ENCODE measurements at regions not wholly inside any gene's neighbourhood (a gene's known extent, or its start where the extent isn't known, plus 50 kb on each side); places are given as distances from the start of the nearest gene placed in this dataset.

DNA sequence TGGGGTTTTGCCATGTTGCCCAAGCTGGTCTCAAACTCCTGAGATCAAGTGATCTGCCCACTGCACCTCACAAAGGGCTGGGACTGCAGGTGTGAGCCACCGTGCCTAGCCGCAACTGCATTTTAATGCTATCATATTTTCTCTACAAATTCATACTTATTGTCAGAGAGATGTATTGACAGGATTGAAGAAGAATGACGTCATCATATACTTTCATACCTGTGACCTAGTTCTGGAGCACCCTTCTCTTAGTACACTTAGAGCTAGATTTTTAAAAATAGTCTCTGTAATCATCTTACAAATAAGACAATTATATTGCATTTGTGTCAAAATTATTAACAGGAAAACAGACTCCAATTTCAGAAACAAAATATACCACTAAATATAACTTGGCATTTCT, 242.8 kb upstream of the PDZRN3 start:
- DNase-seq (ENCODE audit: low spot score) = no peak

- DNase-seq (ENCODE audit: low spot score) = no peak
These were observed 242.1 kb upstream of the PDZRN3 start for GRCh38 chr3:73866846-73867245.

DNA sequence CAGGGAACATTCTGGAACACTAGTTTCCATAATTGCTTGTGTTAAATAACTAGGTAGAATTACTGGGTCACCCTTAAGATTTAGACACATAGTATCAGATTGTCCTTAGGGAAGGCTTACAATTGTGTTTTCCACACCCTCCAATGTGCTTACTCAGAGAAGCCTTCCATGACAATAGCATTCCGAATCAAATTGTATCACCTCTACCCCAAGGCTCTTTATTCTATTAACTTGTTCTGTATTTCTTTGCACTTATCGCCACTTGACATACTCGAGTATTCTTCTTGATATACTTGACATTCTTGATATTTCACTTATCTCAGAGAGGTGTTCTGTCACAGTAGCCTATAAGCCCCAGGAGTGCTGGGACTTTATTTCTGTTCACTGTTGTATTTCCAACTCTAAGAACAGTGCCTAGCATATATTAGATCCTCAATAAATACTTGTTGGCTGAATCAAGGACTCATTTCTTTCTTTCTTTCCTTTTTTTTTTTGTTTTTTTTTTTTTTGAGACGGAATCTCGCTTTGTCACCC, 238.9 kb upstream of the PDZRN3 start:
- no peak for DNase-seq (ENCODE audit: low spot score)

DNA sequence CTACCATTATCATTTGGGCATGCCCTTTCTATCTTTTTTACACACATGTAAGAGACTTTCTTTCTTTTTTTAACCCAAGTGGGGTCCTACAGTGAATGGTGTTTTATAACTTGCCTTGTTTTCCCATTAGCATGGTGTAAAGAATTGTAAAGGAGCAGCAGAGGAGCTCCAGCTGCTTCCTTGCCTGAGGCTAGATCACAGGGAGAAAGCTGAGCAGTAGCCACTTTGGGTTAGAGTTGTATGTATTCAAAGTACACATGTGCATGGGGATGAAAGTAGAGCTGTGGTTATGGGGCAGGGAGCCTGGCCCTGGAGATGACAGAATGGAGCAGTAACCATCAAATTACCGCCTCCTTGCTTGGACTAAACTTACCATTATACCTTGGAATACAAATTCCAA, 231.1 kb upstream of the PDZRN3 start:
- DNase-seq (ENCODE audit: low spot score) = no peak

DNA sequence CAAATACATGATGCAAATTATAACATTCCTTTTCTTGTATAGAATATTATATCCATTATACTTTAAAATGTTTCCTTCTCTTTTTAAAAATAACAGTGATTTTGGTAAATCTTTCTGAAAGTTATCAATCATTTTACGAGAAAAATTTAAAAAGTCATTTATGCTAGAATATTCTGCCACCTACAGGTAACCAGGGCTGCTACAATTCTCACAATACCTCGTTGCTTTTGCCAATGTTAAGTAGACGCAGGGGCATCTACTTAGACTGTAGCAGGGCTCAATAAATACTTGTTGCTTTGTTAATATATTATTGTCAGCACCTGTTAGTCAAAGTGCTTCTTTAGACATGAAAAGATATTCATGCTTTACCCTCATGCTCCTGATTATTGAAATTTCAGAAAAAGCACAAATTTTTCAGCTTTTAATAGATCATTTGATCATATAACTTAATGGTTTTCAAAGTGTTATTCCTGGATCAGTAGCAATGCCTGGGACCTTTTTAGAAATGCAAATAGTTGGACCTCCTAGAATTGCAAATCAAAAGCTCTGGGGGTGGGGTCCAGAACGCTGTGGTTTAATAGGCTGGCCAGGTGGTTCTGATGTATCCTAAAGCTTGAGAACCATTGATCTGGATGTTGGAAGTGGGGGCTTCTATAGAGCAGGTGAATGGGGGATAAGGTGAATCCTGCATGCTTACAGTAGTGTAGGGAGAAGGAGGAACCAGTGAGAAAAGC, 223.6 kb upstream of the PDZRN3 start:
- DNase-seq (ENCODE audit: low spot score) = peak; percentile 63

DNA sequence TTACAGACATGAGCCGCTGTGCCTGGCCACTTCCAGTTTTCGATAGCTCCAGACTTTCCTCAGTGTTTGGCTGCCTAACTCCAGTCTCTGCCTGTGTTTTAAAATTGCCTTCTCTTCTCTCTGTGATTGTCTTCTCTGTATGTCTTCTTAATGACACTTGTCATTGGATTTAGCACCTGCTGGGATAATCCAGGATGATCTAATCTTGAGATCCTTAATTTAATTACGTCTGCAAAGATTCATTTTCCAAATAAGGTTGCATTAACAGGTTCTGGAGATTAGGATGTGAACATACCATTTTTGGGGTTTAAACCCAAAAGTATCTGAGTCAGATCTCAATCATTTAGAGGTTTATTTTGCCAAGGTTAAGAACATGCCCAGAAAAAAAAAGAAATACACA, 222.2 kb upstream of the PDZRN3 start:
- DNase-seq (ENCODE audit: low spot score) = no peak

GRCh38 chr3:73839032-73839431, 214.3 kb upstream of the PDZRN3 start:
- DNase-seq (ENCODE audit: low spot score) = no peak

DNA sequence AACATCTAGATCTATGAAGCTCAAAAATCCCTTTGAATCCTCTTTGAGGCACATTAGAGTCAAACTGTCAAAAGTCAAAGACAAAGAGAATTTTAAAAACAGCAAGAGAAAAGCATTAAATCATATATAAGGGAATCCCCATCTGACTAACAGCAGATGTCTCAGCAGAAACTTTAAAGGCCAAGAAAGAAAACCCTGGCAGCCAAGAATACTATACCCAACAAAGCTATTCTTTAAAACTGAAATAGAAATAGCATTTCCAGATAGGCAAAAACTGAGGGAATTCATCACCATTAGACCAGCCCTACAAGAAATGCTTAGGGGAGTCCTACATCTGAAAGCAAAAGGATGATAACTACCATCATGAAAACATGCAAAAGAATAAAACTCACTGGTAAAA, 211.2 kb upstream of the PDZRN3 start:
- no peak for DNase-seq (ENCODE audit: low spot score)

GRCh38 chr3:73832426-73832825, 207.7 kb upstream of the PDZRN3 start:
- no peak for DNase-seq (ENCODE audit: low spot score)

DNA sequence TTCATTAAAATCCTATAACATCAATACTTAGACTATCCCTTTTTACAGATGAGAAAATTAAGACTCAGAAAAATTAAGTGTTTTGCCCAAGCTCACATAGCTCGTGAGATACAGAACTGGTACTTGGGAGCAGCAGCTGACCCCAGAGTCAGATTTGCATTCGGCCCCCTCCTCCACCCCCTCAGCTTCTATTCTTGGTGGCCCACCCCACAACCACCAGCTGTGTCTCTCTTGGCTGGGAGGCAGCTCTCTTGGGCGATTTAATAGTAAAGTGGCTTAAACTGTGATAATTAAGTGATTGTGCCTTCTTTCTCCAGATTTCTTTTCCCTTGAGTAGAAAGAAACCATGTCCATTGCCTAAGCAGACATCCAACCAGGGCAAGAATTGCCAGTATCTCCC, 203.6 kb upstream of the PDZRN3 start:
- no peak for DNase-seq (ENCODE audit: low spot score)

- no peak for DNase-seq (ENCODE audit: low spot score)
These were observed 203.0 kb upstream of the PDZRN3 start for GRCh38 chr3:73827725-73828211.

GRCh38 chr3:73827204-73827603, 202.5 kb upstream of the PDZRN3 start:
- DNase-seq (ENCODE audit: low spot score) = no peak

DNA sequence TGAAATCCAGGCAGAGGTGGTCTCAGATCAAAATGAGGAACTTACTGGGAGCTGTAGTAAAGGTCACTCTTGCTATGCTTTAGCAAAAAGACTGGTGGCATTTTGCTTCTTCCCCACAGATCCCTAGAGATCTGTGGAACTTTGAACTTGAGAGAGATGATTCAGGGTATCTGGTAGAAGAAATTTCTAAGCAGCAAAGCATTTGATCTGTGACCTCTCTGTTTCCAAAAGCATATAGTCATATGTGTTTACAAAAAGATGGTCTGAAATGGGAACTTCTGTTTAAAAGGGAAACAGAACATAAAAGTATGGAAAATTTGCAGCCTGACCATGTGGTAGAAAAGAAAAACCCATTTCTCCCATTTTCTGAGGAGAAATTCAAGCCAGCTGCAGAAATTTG, 196.2 kb upstream of the PDZRN3 start:
- DNase-seq (ENCODE audit: low spot score) = peak; percentile 25

GRCh38 chr3:73820431-73820830, 195.7 kb upstream of the PDZRN3 start:
- no peak for DNase-seq (ENCODE audit: low spot score)

DNA sequence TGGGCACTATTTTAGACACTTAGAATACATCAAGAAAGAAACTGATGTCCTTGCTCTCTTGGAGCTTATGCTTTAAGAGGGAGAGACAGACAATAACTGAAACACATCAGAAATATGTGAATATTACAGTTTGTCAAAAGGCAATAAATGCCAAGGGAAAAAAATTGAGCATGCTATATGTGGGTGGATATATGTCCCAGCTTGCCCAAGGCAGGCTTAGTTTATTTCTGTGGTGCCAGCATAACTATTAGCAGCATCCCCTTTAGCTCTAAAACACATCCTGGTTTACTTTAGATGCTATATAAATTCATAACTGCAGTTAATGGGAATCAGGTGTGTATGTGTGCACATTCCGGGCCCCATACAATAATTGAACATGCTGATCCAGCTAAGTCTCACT, 191.2 kb upstream of the PDZRN3 start:
- DNase-seq (ENCODE audit: low spot score) = no peak

DNA sequence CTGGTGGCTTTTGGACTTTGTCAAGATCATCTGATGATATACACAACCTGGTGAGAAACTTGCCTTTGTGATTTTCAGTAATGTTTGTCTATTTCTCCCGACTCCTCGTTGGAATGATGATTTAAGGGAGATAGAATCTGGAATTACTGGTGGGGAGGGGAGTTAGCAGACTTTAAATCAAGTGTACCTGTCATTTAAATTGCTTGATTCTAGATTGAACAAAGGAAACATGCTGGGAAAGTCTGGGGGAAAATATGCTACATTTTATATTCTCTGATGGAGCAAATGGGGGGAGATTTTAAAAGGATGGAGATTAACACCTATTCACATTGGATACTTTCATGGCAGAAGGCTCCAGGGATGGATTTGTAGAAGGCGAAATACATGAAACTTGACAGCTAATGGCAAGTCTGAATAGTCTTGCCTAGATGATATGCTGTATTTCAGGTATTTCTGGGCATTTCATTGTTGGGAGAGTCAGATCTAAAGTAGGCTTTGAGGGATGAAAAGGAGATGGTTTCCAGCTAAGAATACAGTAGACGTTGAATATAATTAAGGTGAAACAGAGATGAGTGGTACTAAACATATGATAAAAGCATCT, 189.1 kb upstream of the PDZRN3 start:
- DNase-seq (ENCODE audit: low spot score) = no peak

- DNase-seq (ENCODE audit: low spot score) = no peak
These were observed 188.6 kb upstream of the PDZRN3 start for GRCh38 chr3:73813291-73813690.

DNA sequence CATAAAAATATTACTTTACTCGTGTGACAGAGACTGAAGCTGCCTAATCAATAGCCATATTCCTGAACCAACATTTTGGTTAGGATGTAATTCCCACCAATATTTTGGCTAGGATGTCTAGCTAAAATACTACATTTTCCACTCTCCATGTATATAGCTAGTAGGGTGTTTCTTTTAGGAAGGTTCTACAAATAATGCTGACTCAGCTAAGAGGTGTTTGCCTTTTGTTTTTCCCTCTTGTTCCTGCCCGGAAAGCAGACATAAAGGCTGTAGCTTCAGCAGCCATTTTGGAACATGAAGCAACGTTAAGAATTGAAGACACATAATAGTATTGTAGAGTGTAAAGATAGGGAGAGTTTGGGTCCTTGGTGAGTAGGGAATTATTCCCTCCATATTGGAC, 187.3 kb upstream of the PDZRN3 start:
- no peak for DNase-seq (ENCODE audit: low spot score)

DNA sequence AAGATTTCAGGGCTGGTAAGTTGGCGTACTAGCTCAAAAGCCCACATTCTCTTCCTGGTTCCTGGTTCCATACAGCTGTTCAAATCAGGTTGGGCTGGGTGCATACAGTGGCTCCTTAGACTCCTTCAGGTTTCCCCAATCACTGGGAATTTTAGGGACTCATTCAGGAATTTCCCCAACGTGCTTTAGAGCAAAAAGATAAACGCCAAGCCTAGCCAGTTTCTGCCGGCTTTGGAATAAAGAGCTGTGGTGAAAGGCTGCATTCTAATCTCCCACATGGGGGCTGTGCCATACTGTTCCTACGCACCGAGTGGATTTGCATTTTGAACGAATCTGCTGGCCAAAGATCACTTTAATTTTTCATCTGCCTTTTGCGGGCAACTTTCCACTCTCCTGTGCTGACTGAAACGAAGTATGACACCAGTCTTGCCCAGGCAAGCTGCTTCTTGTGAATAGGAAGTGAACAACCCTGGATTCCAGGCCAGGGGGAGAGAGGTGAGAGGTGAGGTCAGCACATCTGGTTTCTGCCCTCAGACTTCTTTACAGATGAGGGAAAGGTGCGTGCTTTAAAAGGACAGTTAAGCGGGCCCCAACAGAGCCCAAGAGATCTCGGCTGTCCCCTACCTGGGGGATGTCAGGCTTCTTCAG, 184.2 kb upstream of the PDZRN3 start:
- DNase-seq (ENCODE audit: low spot score) = no peak

DNA sequence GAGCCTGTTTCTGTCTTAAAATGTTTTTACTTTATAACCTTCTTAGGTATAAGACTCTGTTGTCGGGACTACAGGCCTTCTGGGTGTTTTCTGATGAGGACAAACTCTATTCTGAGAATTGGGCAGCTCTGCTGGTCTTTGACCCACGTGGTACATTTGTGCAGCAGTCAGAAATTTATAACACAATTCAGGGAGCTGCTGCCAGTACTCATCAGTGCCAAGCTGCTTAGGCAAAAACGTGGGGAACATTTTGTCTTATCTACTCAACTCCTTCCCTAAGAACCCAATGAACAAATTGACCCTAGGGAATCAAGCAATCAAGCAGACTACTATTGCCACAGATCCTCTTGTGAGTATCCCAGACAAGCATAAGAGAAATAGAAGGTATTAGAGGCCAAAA, 180.7 kb upstream of the PDZRN3 start:
- DNase-seq (ENCODE audit: low spot score) = no peak

DNA sequence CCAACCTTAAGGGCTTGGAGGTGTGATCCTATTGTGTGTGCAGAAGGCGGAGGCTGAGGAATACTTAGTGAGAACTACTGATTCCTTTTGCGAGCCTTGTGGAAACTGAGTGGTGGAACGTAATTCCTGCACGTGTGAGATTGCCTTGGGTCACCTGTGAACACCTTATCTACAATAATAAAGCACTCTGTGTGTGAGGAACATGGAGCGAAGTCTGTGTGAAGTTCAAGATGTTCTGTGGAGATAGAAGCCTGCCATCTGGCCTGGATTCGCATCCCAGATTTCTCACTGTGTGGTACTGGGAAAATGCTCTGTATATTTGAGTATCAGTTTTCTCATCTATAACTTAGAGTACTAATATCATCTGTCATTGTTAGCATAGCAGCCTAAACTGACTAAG, 179.5 kb upstream of the PDZRN3 start:
- DNase-seq (ENCODE audit: low spot score) = no peak

GRCh38 chr3:73801444-73801843, 176.7 kb upstream of the PDZRN3 start:
- no peak for DNase-seq (ENCODE audit: low spot score)

DNA sequence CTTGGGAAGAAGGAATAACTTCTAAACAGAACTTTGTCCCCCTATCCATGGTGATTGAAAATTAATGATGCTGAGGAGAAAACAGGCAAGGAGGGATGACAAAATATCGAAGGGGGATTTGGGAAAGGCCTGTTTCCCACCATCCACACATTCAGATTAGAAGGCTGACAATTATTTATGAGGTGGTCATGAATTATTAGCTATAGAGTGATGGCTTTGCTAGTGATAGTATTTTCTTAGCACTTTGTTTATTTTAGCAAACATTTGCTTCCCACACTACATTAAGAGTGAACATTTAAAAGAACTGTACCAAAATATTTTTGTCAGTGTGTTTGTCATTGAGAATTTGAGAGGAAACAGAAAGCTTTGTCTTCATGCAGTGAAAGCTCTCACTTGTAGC, 172.6 kb upstream of the PDZRN3 start:
- DNase-seq (ENCODE audit: low spot score) = no peak

All from AG20443 (cell line).